ENCODE measurements at regions not wholly inside any gene's neighbourhood (a gene's known extent, or its start where the extent isn't known, plus 50 kb on each side); places are given as distances from the start of the nearest gene placed in this dataset.

GRCh38 chr19:22472180-22472637 lies 50.1 kb upstream of the ZNF98 start:
- no peak for TF ChIP-seq CTCF (IDR thresholded peaks at IDR 0.05)
- TF ChIP-seq POLR2A (IDR thresholded peaks at IDR 0.05), result no peak

All from heart left ventricle (tissue), 13 donors.